ENCODE measurements at regions not wholly inside any gene's neighbourhood (a gene's known extent, or its start where the extent isn't known, plus 50 kb on each side); places are given as distances from the start of the nearest gene placed in this dataset.

- Mint-ChIP-seq H3K4me3 (no peak overlapping the region), H3K27ac (no peak overlapping the region)
- no peak for DNase-seq
These were observed 49.9 kb upstream of the AHR start for GRCh38 chr7:17248527-17248926.

More at GRCh38 chr7:17248527-17248926, 49.9 kb upstream of the AHR start:
- H3K27me3 Mint-ChIP-seq (ENCODE audit: insufficient read depth): no peaks in the 10 kb centered on the region; the same call in 1 of the 2 replicates
- TF ChIP-seq, protein P1, sequence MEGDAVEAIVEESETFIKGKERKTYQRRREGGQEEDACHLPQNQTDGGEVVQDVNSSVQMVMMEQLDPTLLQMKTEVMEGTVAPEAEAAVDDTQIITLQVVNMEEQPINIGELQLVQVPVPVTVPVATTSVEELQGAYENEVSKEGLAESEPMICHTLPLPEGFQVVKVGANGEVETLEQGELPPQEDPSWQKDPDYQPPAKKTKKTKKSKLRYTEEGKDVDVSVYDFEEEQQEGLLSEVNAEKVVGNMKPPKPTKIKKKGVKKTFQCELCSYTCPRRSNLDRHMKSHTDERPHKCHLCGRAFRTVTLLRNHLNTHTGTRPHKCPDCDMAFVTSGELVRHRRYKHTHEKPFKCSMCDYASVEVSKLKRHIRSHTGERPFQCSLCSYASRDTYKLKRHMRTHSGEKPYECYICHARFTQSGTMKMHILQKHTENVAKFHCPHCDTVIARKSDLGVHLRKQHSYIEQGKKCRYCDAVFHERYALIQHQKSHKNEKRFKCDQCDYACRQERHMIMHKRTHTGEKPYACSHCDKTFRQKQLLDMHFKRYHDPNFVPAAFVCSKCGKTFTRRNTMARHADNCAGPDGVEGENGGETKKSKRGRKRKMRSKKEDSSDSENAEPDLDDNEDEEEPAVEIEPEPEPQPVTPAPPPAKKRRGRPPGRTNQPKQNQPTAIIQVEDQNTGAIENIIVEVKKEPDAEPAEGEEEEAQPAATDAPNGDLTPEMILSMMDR (IDR thresholded peaks at IDR 0.05): no peak
- H3K4me1 Mint-ChIP-seq (ENCODE audit: low read depth): no peaks in the 10 kb centered on the region
- H3K9me3 Mint-ChIP-seq: no peaks in the 10 kb centered on the region
- no peaks in the 10 kb centered on the region for H3K36me3 Mint-ChIP-seq (ENCODE audit: low read depth)
